Prostate gland (tissue), 2 donors: ENCODE measurements at regions not wholly inside any gene's neighbourhood (a gene's known extent, or its start where the extent isn't known, plus 50 kb on each side); places are given as distances from the start of the nearest gene placed in this dataset.
"Not testable (repeated sequence)": the region's sequence is repeated elsewhere in the genome, so short reads cannot be mapped to it uniquely, and the experiment has no call there.

ENCODE experiments used
- DNase-seq: peaks from one replicate; pipeline ENCODE4 v3.0.0-alpha.2; 2019; ENCODE audit warnings: low spot score
- H3K27ac ChIP-seq, 2 donors: fragments of 200-600 bp; sonication (generic); 2 replicates each; pipeline ENCODE4 v1.5.1; 2017 to 2019
- H3K27me3 ChIP-seq: fragments of 200-600 bp; sonication (generic); replicated peaks from 2 replicates; pipeline ENCODE4 v1.5.1; 2019; ENCODE audit not compliant: insufficient read depth
- H3K36me3 ChIP-seq, 2 donors: fragments of 200-600 bp; sonication (generic); 1 replicate in 1 of 2; 2 replicates in 1 of 2; pipeline versions ENCODE4 v1.5.1 to v1.8.1; 2017 to 2019
- H3K4me1 ChIP-seq: fragments of 200-600 bp; sonication (generic); replicated peaks from 2 replicates; pipeline ENCODE4 v1.5.1; 2019
- H3K4me3 ChIP-seq, 2 donors: fragments of 200-600 bp; sonication (generic); 2 replicates each; pipeline ENCODE4 v1.5.1; 2017 to 2019
- H3K9me3 ChIP-seq: fragments of 200-600 bp; sonication (generic); 2 replicates; pipeline ENCODE4 v1.5.1; 2017
- CTCF ChIP-seq, 4 experiments: fragments of 200-600 bp in 2 of 4; fragments of 450-650 bp in 2 of 4; sonication (generic) in 2 of 4; IDR thresholded peaks; 1 replicate in 3 of 4; 2 replicates in 1 of 4; pipeline ENCODE4 v1.5.1; 2016 to 2019; ENCODE audit warnings: antibody characterized with exemption in 4 of 4, mild to moderate bottlenecking in 2 of 4, moderate library complexity in 2 of 4
- POLR2A ChIP-seq: fragments of 450-650 bp; IDR thresholded peaks from one replicate; pipeline ENCODE4 v1.6.1; 2016; ENCODE audit warnings: antibody characterized with exemption, mild to moderate bottlenecking
- POLR2AphosphoS5 ChIP-seq: sonication (generic); formaldehyde crosslinking; IDR thresholded peaks from one replicate; pipeline ENCODE4 v1.6.1; 2017; ENCODE audit warnings: antibody characterized with exemption
- WGBS: methylation state at CpG from one replicate; pipeline ENCODE4 v1.1.5; 2018; 5-methylcytosine and 5-hydroxymethylcytosine counted together
- intact Hi-C: fragments of 100-400 bp; cut with DNase I; formaldehyde crosslinking; loops from one replicate; pipeline ENCODE4 v1.14.2; 2022

DNA sequence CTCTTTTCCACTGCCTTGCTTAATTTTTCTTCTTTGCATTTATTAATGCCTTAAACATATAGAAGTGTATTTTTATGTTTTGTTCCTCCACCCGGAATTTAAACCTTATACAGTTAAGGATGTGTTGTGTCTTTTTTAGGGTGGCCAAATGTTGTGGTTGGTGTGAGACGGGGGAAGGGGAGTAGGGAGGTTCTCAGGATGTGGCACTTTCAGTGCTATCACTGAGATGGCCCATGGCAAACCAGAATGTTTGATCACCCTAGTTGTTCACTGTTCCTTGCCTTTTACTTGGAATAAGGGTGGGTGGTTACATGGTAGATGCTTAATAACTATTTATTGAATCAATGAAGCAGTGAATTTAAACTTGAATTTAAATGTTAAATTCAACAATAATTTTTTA is 216.0 kb upstream of the SLITRK1 start:
- intact Hi-C loops = no loop called here
- 94% methylated on average over 2 of the region's 2 CpGs for WGBS
- no peak for TF ChIP-seq POLR2AphosphoS5
- TF ChIP-seq POLR2A = no peak
- TF ChIP-seq CTCF (IDR thresholded peaks at IDR 0.05) = no peak

GRCh38 chr13:84097148-84097547 is 214.9 kb upstream of the SLITRK1 start:
- Histone ChIP-seq H3K27ac (no peak overlapping the region), H3K9me3 (no peaks in the 10 kb centered on the region), H3K36me3 (no peaks in the 10 kb centered on the region), H3K27me3 (no peaks in the 10 kb centered on the region), H3K4me3 (no peak overlapping the region), H3K4me1 (no peaks in the 10 kb centered on the region)
- TF ChIP-seq POLR2A (no peak), POLR2AphosphoS5 (no peak), CTCF (IDR thresholded peaks at IDR 0.05) (no peak)
- no peak for DNase-seq
- intact Hi-C loops = no loop called here
- WGBS = 67% methylated on average over 4 of the region's 4 CpGs

More for the DNA sequence above, 216.0 kb upstream of the SLITRK1 start:
- Histone ChIP-seq H3K4me3 (no peak overlapping the region), H3K27ac (no peak overlapping the region), H3K36me3 (no peaks in the 10 kb centered on the region), H3K9me3 (no peaks in the 10 kb centered on the region), H3K4me1 (no peaks in the 10 kb centered on the region), H3K27me3 (no peaks in the 10 kb centered on the region)
- DNase-seq = no peak

DNA sequence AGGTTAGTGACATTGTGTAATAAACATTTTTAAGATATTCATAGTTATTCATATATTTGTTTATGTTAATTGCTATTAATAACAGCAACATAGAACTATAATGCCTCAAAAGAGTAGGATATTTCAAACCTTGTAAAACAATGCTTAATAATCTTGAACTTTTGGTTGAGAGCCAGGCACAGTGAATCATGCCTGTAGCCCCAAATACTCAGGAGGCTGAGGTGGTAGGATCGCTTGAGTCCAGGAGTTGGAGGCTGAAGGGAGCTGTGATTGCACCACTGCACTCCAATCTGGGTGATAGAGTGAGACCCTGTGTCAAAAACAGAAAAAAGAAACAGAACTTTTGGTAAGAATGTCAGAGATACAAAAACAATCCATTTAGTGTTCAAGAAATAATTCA is 213.9 kb upstream of the SLITRK1 start:
- H3K4me3 ChIP-seq = no peak overlapping the region
- no peaks in the 10 kb centered on the region for H3K4me1 ChIP-seq
- no peaks in the 10 kb centered on the region for H3K9me3 ChIP-seq
- H3K27ac ChIP-seq = no peak overlapping the region
- TF ChIP-seq CTCF (IDR thresholded peaks at IDR 0.05) (no peak), POLR2AphosphoS5 (no peak), POLR2A (no peak)
- intact Hi-C loops = no loop called here
- no peaks in the 10 kb centered on the region for H3K27me3 ChIP-seq
- WGBS = 82% methylated on average over 1 of the region's 1 CpG
- H3K36me3 ChIP-seq = no peaks in the 10 kb centered on the region
- no peak for DNase-seq

DNA sequence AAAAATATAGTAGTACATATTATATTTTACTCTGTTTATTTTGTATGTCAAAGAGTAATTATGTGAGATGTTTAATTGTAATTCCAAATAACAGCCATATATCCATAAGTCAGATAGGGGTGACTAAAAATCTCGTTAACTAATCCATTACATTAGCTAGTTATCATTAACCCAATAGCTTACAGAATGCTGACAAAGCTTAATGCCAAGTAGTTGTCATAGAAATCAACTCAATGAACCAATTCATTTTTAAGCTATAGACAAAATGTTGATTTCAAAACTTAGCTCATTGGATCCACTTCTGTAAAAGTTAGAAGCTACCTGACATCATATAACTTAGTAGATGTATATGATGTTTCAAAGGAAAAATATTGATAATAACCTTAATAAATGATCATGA is 206.7 kb upstream of the SLITRK1 start:
- DNase-seq = no peak
- Histone ChIP-seq H3K36me3 (no peaks in the 10 kb centered on the region), H3K27ac (no peak overlapping the region), H3K27me3 (no peaks in the 10 kb centered on the region), H3K4me3 (no peak overlapping the region), H3K4me1 (no peaks in the 10 kb centered on the region), H3K9me3 (no peaks in the 10 kb centered on the region)
- TF ChIP-seq POLR2AphosphoS5 (no peak), CTCF (IDR thresholded peaks at IDR 0.05) (no peak), POLR2A (no peak)
- intact Hi-C loops = no loop called here
- 75% methylated on average over 1 of the region's 1 CpG for WGBS

DNA sequence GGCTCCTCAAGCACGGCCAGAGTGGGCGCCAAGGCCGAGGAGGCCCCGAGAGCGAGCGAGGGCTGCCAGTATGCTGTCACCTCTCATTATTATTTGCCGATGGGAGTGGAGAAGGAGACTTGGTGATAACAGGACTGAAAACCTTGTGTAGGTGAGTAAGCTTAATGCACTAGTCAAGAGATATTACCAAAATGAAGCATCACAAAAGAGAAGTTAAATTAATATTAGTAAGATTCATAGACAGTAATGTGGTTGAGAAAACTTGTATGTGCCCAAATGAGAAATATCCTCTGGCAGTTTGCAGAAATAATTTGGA is 204.5 kb upstream of the SLITRK1 start:
- intact Hi-C loops = no loop called here
- Histone ChIP-seq H3K27me3 (no peaks in the 10 kb centered on the region), H3K36me3 (no peaks in the 10 kb centered on the region), H3K4me1 (no peaks in the 10 kb centered on the region), H3K27ac (no peak overlapping the region), H3K9me3 (no peaks in the 10 kb centered on the region), H3K4me3 (no peak overlapping the region)
- 96% methylated on average over 6 of the region's 7 CpGs for WGBS
- no peak for DNase-seq
- TF ChIP-seq POLR2AphosphoS5 = no peak
- TF ChIP-seq POLR2A = no peak
- no peak for TF ChIP-seq CTCF (IDR thresholded peaks at IDR 0.05)

DNA sequence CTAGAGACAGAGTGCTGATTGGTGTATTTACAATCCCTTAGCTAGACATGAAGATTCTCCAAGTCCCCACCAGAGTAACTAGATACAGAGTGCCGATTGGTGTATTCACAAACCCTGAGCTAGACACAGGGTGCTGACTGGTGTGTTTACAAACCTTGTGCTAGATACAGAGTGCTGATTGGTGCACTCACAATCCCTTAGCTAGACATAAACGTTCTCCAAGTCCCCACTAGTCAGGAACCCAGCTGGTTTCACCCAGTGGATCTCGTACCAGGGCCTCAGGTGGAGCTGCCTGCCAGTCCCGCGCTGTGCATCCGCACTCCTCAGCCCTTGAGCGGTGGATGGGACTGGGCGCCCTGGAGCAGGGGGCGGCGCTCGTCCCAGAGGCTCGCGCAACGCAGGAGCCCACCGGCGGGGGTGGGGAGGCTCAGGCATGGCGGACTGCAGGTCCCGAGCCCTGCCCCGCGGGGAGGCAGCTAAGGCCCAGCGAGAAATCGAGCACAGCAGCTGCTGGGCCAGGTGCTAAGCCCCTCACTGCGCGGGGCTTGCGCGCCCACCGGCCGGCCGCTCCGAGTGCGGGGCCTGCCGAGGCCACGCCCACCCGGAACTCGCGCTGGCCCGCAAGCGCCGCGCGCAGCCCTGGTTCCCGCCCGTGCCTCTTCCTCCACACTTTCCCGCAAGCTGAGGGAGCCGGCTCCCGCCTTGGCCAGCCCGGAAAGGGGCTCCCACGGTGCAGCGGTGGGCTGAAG is 204.0 kb upstream of the SLITRK1 start:
- H3K36me3 ChIP-seq, DNase-seq, H3K9me3 ChIP-seq, H3K27ac ChIP-seq, H3K27me3 ChIP-seq, H3K4me1 ChIP-seq, H3K4me3 ChIP-seq, intact Hi-C loops: not testable (repeated sequence)
- 90% methylated on average over 39 of the region's 49 CpGs for WGBS
